ENCODE measurements at regions not wholly inside any gene's neighbourhood (a gene's known extent, or its start where the extent isn't known, plus 50 kb on each side); places are given as distances from the start of the nearest gene placed in this dataset.
"Not testable (repeated sequence)": the region's sequence is repeated elsewhere in the genome, so short reads cannot be mapped to it uniquely, and the experiment has no call there.

DNA sequence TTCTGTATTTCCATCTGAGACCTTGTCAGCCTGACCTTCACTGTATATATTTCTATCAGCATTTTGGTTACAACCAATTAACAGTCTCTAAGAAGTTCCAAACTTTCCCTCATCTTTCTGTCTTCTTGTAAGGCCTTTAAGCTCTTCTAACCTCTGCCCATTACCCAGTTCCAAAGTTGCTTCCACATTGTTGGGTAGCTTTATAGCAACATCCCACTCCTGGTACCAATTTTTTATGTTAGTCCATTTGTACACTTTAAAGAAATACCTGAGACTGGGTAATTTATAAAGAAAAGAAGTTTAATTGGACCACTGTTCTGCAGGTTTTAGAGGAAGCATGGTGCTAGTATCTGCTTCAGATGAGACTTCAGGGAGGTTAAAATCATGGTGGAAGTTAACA lies 1979.7 kb upstream of the RAG2 start:
- Histone ChIP-seq H3K27me3 (ENCODE audit: control insufficient read depth, insufficient read depth, low read length) (no peaks in the 10 kb centered on the region), H3K4me1 (ENCODE audit: control insufficient read depth, insufficient read depth, low read length) (no peaks in the 10 kb centered on the region), H3K36me3 (ENCODE audit: control insufficient read depth, insufficient read depth, low read length) (no peaks in the 10 kb centered on the region), H3K4me3 (ENCODE audit: low read length) (no peak overlapping the region), H3K9ac (ENCODE audit: low read length) (no peak overlapping the region), H3K27ac (ENCODE audit: low read depth, low read length) (no peak overlapping the region)

DNA sequence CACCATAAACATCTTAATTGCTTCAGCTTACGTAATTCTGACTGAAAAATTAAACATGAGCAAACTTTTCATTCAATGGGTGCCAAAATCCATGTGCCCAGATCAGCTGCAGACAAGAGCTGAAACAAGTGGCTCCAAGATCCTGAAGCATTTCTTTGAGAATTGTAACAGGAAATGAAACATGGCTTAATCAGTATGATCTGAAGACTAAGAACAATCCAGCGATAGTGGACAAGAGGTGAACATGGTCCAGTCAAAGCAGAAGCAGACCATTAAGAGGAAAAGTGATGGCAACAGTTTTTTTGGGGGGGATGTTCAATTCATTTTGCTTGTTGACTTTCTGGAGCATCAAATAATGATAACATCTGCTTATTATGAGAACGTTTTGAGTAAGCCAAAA lies 1964.5 kb upstream of the RAG2 start:
- Histone ChIP-seq H3K27me3 (ENCODE audit: control insufficient read depth, insufficient read depth, low read length) (no peaks in the 10 kb centered on the region), H3K9ac (ENCODE audit: low read length) (no peak overlapping the region), H3K4me1 (ENCODE audit: control insufficient read depth, insufficient read depth, low read length) (no peaks in the 10 kb centered on the region), H3K36me3 (ENCODE audit: control insufficient read depth, insufficient read depth, low read length) (no peaks in the 10 kb centered on the region), H3K4me3 (ENCODE audit: low read length) (no peak overlapping the region), H3K27ac (ENCODE audit: low read depth, low read length) (no peak overlapping the region)

- Histone ChIP-seq H3K4me3 (ENCODE audit: low read length) (no peak overlapping the region), H3K27me3 (ENCODE audit: control insufficient read depth, insufficient read depth, low read length) (no peaks in the 10 kb centered on the region), H3K27ac (ENCODE audit: low read depth, low read length) (no peak overlapping the region), H3K36me3 (ENCODE audit: control insufficient read depth, insufficient read depth, low read length) (no peaks in the 10 kb centered on the region), H3K4me1 (ENCODE audit: control insufficient read depth, insufficient read depth, low read length) (no peaks in the 10 kb centered on the region), H3K9ac (ENCODE audit: low read length) (no peak overlapping the region)
Measured at GRCh38 chr11:38553148-38553547, 1955.1 kb upstream of the RAG2 start.

DNA sequence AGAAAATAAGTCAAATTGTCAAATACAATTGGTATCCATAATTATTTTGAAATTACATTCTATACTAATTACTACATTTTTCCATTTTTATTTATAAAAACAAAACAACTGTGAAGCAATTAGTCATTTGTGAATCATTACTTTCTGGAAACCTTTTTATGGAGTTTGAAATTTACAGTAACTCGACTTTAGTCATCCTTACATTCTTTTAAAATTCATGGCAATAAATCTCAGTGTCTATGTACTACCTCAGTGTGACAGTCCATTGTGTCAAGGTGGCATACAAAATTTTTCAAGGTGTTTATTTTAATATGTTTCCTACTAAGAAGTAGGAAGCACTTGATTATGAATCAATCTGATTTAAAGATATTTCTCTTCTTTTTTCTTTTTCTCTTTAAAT lies 1949.4 kb upstream of the RAG2 start:
- no peaks in the 10 kb centered on the region for H3K36me3 ChIP-seq (ENCODE audit: control insufficient read depth, insufficient read depth, low read length)
- H3K4me3 ChIP-seq (ENCODE audit: low read length): no peak overlapping the region
- H3K9ac ChIP-seq (ENCODE audit: low read length): no peak overlapping the region
- no peak overlapping the region for H3K27ac ChIP-seq (ENCODE audit: low read depth, low read length)
- H3K4me1 ChIP-seq (ENCODE audit: control insufficient read depth, insufficient read depth, low read length): no peaks in the 10 kb centered on the region
- H3K27me3 ChIP-seq (ENCODE audit: control insufficient read depth, insufficient read depth, low read length): no peaks in the 10 kb centered on the region

- H3K27me3 ChIP-seq (ENCODE audit: control insufficient read depth, insufficient read depth, low read length): no peaks in the 10 kb centered on the region
- no peak overlapping the region for H3K27ac ChIP-seq (ENCODE audit: low read depth, low read length)
- H3K4me3 ChIP-seq (ENCODE audit: low read length): no peak overlapping the region
- H3K4me1 ChIP-seq (ENCODE audit: control insufficient read depth, insufficient read depth, low read length): no peaks in the 10 kb centered on the region
- H3K9ac ChIP-seq (ENCODE audit: low read length): no peak overlapping the region
- no peaks in the 10 kb centered on the region for H3K36me3 ChIP-seq (ENCODE audit: control insufficient read depth, insufficient read depth, low read length)
Measured at GRCh38 chr11:38543986-38544385, 1946.0 kb upstream of the RAG2 start.

DNA sequence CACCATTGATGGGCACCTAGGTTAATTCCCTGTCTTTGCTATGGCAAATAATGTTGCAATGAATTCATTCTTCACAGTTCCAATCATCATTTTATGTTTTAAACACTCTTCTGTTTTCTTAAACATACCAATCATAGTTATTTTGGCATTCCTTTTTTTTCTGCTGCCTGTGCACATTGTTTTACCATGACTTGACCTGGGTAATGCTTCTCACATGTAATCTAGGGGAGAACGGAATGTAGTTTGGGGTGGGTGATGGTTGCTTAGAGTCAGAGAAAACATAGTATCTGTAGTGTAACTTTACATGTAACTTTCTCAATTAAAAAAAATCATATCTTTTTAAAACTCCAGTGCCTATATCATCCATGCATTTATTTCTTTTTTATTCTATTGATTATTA lies 1945.3 kb upstream of the RAG2 start:
- H3K9ac ChIP-seq (ENCODE audit: low read length): no peak overlapping the region
- no peaks in the 10 kb centered on the region for H3K36me3 ChIP-seq (ENCODE audit: control insufficient read depth, insufficient read depth, low read length)
- no peak overlapping the region for H3K27ac ChIP-seq (ENCODE audit: low read depth, low read length)
- no peak overlapping the region for H3K4me3 ChIP-seq (ENCODE audit: low read length)
- H3K4me1 ChIP-seq (ENCODE audit: control insufficient read depth, insufficient read depth, low read length): no peaks in the 10 kb centered on the region
- H3K27me3 ChIP-seq (ENCODE audit: control insufficient read depth, insufficient read depth, low read length): no peaks in the 10 kb centered on the region

DNA sequence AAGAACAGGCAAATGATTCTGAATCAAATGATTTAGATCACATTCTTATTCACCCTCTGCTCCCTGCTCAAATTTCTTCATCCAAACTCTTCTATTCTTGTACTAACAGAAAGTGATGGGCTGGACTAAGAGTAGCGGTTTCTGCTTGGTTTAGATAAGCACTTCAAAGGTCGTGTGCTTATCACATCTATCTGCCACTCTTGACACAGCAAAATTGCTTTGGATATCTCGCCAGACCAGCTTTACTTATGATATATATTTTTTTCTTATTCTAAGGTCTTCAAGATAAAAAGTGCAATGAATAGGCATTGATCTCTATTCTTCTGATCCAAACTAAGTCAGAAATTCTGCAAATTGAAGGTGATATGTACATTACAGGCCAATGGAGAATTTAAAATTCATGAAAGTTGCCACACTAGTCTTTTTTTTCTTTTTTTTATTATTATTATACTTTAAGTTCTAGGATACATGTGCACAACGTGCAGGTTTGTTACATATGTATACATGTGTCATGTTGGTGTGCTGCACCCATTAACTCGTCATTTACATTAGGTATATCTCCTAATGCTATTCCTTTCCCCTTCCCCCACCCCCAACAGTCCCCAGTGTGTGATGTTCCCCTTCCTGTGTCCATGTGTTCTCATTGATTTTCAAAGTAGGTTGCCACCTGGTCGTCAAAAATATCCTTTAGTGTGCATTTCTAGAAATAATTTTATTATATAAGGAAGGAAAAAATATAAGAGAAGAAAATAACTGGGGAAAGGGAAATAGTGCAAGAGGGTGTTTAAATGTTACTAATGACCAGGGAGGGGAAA lies 1941.0 kb upstream of the RAG2 start:
- no peaks in the 10 kb centered on the region for H3K27me3 ChIP-seq (ENCODE audit: control insufficient read depth, insufficient read depth, low read length)
- no peak overlapping the region for H3K4me3 ChIP-seq (ENCODE audit: low read length)
- no peaks in the 10 kb centered on the region for H3K36me3 ChIP-seq (ENCODE audit: control insufficient read depth, insufficient read depth, low read length)
- no peak overlapping the region for H3K27ac ChIP-seq (ENCODE audit: low read depth, low read length)
- H3K4me1 ChIP-seq (ENCODE audit: control insufficient read depth, insufficient read depth, low read length): no peaks in the 10 kb centered on the region
- no peak overlapping the region for H3K9ac ChIP-seq (ENCODE audit: low read length)

DNA sequence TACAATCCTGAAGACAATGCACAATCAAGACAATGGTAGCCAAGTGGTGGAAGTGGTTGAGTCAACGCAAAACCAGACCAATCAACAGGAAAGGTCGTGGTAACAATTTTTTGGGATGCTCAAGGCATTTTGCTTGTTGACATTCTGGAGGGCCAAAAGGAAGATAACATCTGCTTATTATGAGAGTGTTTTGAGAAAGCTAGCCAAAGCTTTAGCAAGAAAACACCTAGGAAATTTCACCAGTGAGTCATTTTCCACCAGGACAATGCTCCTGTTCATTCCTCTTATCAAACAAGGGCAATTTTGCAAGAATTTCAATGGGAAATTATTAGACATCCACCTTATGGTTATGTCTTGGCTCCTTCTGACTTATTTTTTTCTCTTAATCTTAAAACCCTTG lies 1932.2 kb upstream of the RAG2 start:
- no peak overlapping the region for H3K4me3 ChIP-seq (ENCODE audit: low read length)
- H3K27ac ChIP-seq (ENCODE audit: low read depth, low read length): no peak overlapping the region
- H3K27me3 ChIP-seq (ENCODE audit: control insufficient read depth, insufficient read depth, low read length): no peaks in the 10 kb centered on the region
- no peak overlapping the region for H3K9ac ChIP-seq (ENCODE audit: low read length)
- no peaks in the 10 kb centered on the region for H3K4me1 ChIP-seq (ENCODE audit: control insufficient read depth, insufficient read depth, low read length)
- H3K36me3 ChIP-seq (ENCODE audit: control insufficient read depth, insufficient read depth, low read length): no peaks in the 10 kb centered on the region

GRCh38 chr11:38524945-38525344 lies 1926.9 kb upstream of the RAG2 start:
- Histone ChIP-seq H3K4me3 (ENCODE audit: low read length) (no peak overlapping the region), H3K4me1 (ENCODE audit: control insufficient read depth, insufficient read depth, low read length) (no peaks in the 10 kb centered on the region), H3K36me3 (ENCODE audit: control insufficient read depth, insufficient read depth, low read length) (no peaks in the 10 kb centered on the region), H3K9ac (ENCODE audit: low read length) (no peak overlapping the region), H3K27me3 (ENCODE audit: control insufficient read depth, insufficient read depth, low read length) (no peaks in the 10 kb centered on the region), H3K27ac (ENCODE audit: low read depth, low read length) (no peak overlapping the region)

DNA sequence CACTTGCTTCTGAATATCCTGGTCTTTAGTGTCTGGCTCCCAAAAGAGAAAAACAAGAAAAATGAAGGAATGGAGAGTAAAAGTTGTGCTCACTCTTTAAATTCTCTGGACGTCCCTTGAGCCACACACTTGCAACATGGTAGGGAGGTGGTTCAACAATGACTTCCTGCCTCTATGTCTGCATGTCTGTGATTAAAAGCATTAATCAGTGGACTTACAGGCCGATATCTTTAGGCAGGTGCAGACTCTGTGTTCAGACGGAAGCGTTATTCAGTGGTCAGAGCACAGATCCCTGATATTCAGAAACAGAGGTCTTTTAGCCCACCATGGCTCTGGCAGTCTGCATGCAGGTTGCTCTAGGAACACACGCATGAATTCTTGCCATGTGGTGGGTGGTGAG lies 1920.0 kb upstream of the RAG2 start:
- H3K36me3 ChIP-seq (ENCODE audit: control insufficient read depth, insufficient read depth, low read length): no peaks in the 10 kb centered on the region
- H3K4me3 ChIP-seq (ENCODE audit: low read length): no peak overlapping the region
- H3K4me1 ChIP-seq (ENCODE audit: control insufficient read depth, insufficient read depth, low read length): no peaks in the 10 kb centered on the region
- no peaks in the 10 kb centered on the region for H3K27me3 ChIP-seq (ENCODE audit: control insufficient read depth, insufficient read depth, low read length)
- no peak overlapping the region for H3K9ac ChIP-seq (ENCODE audit: low read length)
- no peak overlapping the region for H3K27ac ChIP-seq (ENCODE audit: low read depth, low read length)

GRCh38 chr11:38512830-38513229 lies 1914.8 kb upstream of the RAG2 start:
- not testable (repeated sequence) for H3K9ac ChIP-seq (ENCODE audit: low read length); H3K36me3 ChIP-seq (ENCODE audit: control insufficient read depth, insufficient read depth, low read length)

GRCh38 chr11:38510041-38510440 lies 1912.0 kb upstream of the RAG2 start:
- Histone ChIP-seq H3K4me3 (ENCODE audit: low read length) (no peak overlapping the region), H3K9ac (ENCODE audit: low read length) (no peak overlapping the region), H3K4me1 (ENCODE audit: control insufficient read depth, insufficient read depth, low read length) (no peaks in the 10 kb centered on the region), H3K27me3 (ENCODE audit: control insufficient read depth, insufficient read depth, low read length) (no peaks in the 10 kb centered on the region), H3K27ac (ENCODE audit: low read depth, low read length) (no peak overlapping the region), H3K36me3 (ENCODE audit: control insufficient read depth, insufficient read depth, low read length) (no peaks in the 10 kb centered on the region)

More at GRCh38 chr11:38512830-38513229, 1914.8 kb upstream of the RAG2 start:
- not testable (repeated sequence) for H3K27me3 ChIP-seq (ENCODE audit: control insufficient read depth, insufficient read depth, low read length); H3K4me1 ChIP-seq (ENCODE audit: control insufficient read depth, insufficient read depth, low read length); H3K27ac ChIP-seq (ENCODE audit: low read depth, low read length); H3K4me3 ChIP-seq (ENCODE audit: low read length)

- Histone ChIP-seq H3K9ac (ENCODE audit: low read length) (no peak overlapping the region), H3K27me3 (ENCODE audit: control insufficient read depth, insufficient read depth, low read length) (no peaks in the 10 kb centered on the region), H3K4me1 (ENCODE audit: control insufficient read depth, insufficient read depth, low read length) (no peaks in the 10 kb centered on the region), H3K4me3 (ENCODE audit: low read length) (no peak overlapping the region), H3K36me3 (ENCODE audit: control insufficient read depth, insufficient read depth, low read length) (no peaks in the 10 kb centered on the region), H3K27ac (ENCODE audit: low read depth, low read length) (no peak overlapping the region)
Measured at GRCh38 chr11:38503876-38504275, 1905.8 kb upstream of the RAG2 start.
